Choroid plexus epithelial cell (primary cell): ENCODE measurements at regions not wholly inside any gene's neighbourhood (a gene's known extent, or its start where the extent isn't known, plus 50 kb on each side); places are given as distances from the start of the nearest gene placed in this dataset.

Experiments
- DNase-seq: peaks from one replicate; pipeline ENCODE4 v3.0.0-alpha.2; 2010; ENCODE audit warnings: low read depth
- H3K4me3 ChIP-seq: 2 replicates; pipeline ENCODE4 v1.5.1; 2011; ENCODE audit warnings: low read depth, mild to moderate bottlenecking, control low read depth, low read length, moderate library complexity
- TF ChIP-seq, protein P1 (sequence below): conservative IDR thresholded peaks from 2 replicates; pipeline ENCODE4 v1.5.1; 2011; ENCODE audit warnings: low read depth, mild to moderate bottlenecking, control low read depth, inconsistent platforms, low read length, moderate library complexity

DNA sequence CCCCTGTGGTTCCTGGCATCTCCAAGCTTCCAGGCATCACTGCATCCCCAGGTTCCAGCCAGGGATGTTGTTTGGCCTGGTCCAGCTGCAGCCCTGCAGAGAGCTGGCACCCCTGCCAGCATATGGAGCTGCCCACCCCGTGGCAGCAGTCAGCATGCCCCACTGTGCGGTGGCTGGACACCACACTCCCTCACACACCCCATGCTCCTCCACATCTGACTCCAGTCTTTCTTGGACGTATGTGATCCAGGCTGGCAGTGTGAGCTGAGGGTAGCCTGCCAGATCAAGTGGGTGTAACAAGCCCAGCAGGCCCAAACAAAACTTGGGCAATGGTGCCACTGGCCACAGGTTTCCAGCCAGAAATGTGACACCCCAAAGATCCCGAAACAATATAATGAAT is 620.4 kb downstream of the RWDD3 start:
- TF ChIP-seq, protein P1, sequence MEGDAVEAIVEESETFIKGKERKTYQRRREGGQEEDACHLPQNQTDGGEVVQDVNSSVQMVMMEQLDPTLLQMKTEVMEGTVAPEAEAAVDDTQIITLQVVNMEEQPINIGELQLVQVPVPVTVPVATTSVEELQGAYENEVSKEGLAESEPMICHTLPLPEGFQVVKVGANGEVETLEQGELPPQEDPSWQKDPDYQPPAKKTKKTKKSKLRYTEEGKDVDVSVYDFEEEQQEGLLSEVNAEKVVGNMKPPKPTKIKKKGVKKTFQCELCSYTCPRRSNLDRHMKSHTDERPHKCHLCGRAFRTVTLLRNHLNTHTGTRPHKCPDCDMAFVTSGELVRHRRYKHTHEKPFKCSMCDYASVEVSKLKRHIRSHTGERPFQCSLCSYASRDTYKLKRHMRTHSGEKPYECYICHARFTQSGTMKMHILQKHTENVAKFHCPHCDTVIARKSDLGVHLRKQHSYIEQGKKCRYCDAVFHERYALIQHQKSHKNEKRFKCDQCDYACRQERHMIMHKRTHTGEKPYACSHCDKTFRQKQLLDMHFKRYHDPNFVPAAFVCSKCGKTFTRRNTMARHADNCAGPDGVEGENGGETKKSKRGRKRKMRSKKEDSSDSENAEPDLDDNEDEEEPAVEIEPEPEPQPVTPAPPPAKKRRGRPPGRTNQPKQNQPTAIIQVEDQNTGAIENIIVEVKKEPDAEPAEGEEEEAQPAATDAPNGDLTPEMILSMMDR: no peak
- DNase-seq: no peak
- no peak overlapping the region for H3K4me3 ChIP-seq

DNA sequence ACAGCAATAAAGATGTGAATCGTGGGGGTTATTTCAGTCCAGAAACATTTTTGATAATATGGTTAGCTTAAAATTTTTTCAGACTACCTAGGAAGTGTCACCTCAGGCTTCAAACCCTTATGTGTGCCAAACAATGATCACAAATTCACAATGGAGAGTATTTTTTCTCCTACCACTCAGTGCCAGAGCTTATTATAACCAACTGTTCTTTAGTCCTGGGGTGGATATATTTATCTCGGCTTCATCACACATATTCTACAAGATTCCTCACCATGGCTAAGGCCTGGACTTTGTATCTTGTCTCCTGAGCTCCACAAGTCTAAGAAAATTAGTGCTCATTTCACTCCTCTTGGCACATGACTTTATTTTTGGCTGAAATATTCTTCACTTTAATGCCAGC is 629.1 kb downstream of the RWDD3 start:
- TF ChIP-seq, protein P1: no peak

DNA sequence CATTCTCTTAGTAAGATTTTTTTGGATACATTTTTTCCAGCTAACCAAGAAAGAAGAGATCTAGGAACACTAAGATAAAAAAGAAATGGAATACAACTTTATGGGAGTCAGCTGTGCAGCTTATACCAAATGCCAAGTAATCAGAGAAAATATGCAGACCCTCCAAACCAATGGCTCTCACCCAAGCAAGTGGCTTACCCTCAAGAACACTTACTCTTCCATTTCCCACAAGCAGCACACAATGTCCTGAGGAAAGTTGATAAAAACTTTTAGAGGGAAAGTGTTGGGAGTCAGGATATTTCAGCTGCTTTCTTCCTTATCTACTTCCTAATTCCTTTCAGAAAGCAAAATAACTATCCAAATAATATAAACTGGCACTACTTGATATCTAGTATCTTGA is 631.8 kb downstream of the RWDD3 start:
- no peak for DNase-seq
- no peak overlapping the region for H3K4me3 ChIP-seq
- TF ChIP-seq, protein P1: no peak

More for the DNA sequence above, 629.1 kb downstream of the RWDD3 start:
- H3K4me3 ChIP-seq: no peak overlapping the region
- no peak for DNase-seq

DNA sequence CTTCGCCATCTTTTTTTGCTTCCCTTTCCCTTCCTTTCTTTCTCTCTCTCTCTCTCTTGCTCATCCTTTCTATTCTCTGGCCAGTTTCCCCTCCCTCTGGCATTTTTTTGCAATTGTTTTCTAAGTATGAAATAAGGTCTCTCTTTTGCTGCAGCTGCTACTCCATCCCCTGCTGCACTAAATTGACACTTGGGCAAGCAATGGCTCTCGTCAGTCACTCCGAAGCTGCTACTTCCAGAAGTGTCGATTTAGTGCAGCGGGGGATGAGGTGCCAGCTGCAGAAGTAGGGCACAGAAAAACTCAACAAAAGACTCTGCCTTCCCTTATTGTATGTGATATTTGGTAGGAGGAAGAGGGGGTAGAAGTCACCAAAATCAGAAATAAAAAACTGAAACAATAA is 642.3 kb downstream of the RWDD3 start:
- TF ChIP-seq, protein P1: no peak
- H3K4me3 ChIP-seq: no peak overlapping the region
- DNase-seq: no peak

DNA sequence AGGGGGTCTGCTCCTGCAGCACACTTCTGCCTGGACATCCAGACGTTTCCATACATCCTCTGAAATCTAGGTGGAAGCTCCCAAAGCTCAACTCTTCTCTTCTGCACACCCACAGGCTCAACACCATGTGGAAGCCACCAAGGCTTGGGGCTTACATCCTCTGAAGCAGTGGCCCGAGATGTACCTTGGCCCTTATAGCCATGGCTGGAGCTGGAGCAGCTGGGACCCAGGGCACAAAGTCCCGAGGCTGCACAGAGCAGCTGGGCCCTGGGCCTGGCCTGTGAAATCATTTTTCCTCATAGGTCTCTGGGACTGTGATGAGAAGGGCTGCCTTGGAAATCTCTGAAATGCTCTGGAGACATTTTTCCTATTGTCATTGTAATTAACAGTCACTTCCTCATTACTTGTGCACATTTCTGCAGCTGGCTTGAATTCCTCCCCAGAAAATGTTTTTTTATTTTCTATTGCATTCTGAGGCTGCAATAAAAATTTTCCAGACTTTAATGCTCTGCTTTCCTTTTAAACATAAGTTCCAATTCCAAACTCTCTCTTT is 645.6 kb downstream of the RWDD3 start:
- DNase-seq: no peak
- TF ChIP-seq, protein P1: no peak
- H3K4me3 ChIP-seq: no peak overlapping the region

DNA sequence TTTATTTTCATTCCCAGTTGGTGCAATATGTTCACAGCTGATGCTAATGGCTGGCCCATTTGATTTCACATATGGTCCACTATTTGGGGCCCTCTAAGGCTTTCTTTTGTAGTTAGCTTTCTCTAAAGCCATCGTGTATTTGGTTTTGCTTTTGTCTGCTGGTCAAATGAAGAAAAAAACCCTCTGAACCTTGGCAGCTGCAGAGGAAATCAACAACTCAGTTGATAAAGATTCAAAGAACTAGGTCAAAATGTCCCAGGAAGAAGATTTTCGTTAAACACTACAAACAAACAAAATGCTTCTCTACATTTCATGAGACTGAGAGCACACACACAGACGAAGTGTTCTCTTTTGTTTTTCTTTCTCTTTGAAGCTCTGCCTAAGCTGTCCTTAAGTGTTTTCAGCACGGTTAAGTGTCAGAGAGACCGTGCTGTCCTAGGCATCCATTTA is 655.0 kb downstream of the RWDD3 start:
- H3K4me3 ChIP-seq: no peak overlapping the region
- TF ChIP-seq, protein P1: no peak
- DNase-seq: peak; percentile 0

DNA sequence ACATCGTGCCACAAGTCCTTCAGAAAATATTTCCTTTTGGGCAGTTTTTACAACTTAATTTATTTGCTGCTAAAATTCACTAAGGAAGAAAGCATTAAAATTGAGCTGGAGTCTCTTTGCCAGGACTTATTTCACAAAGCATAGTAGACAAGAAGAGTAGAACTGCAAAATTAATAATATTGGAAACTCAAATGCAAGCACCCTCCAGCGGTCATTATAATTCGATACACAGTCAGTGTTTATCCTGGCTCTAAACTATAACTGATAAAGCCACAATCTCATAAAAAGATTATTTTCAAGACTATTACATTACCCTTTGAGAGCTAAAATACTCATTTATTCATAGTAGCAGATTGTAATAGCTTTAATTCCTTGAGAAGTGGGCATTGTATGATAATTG is 655.4 kb downstream of the RWDD3 start:
- no peak overlapping the region for H3K4me3 ChIP-seq
- DNase-seq: no peak

More for the DNA sequence above, 655.4 kb downstream of the RWDD3 start:
- TF ChIP-seq, protein P1: no peak
